H9 (cell line): ENCODE measurements at regions not wholly inside any gene's neighbourhood (a gene's known extent, or its start where the extent isn't known, plus 50 kb on each side); places are given as distances from the start of the nearest gene placed in this dataset.

Source experiments
- DNase-seq: peaks from one replicate; pipeline ENCODE4 v3.0.0-alpha.2; 2017
- H2AFZ ChIP-seq: one replicate; pipeline ENCODE4 v1.6.1; 2013; ENCODE audit warnings: mild to moderate bottlenecking, low read length, control low read depth, moderate library complexity
- H2AK5ac ChIP-seq: 2 replicates; pipeline ENCODE4 v1.6.1; 2013; ENCODE audit warnings: low read length, control low read depth, mixed read lengths; ENCODE audit not compliant: insufficient read length
- H2BK120ac ChIP-seq: one replicate; pipeline ENCODE4 v1.6.1; 2013; ENCODE audit warnings: low read depth, mild to moderate bottlenecking, low read length, control low read depth, inconsistent platforms; ENCODE audit not compliant: poor library complexity, severe bottlenecking
- H2BK12ac ChIP-seq: 2 replicates; pipeline ENCODE4 v1.6.1; 2013; ENCODE audit warnings: low read length, control low read depth, mixed read lengths, low read depth; ENCODE audit not compliant: insufficient read length
- H2BK15ac ChIP-seq: 2 replicates; pipeline ENCODE4 v1.6.1; 2013; ENCODE audit warnings: low read depth, low read length, control low read depth
- H2BK20ac ChIP-seq: one replicate; pipeline ENCODE4 v1.6.1; 2013; ENCODE audit warnings: low read depth, mild to moderate bottlenecking, low read length, control low read depth, inconsistent platforms; ENCODE audit not compliant: poor library complexity, severe bottlenecking
- H2BK5ac ChIP-seq: 2 replicates; pipeline ENCODE4 v1.6.1; 2013; ENCODE audit warnings: low read length, control low read depth, mixed read lengths; ENCODE audit not compliant: insufficient read length
- H3K14ac ChIP-seq: 2 replicates; pipeline ENCODE4 v1.6.1; 2013; ENCODE audit warnings: low read length, control low read depth; ENCODE audit not compliant: insufficient read depth
- H3K18ac ChIP-seq: 2 replicates; pipeline ENCODE4 v1.6.1; 2013; ENCODE audit warnings: low read depth, mild to moderate bottlenecking, mixed read lengths, low read length, control low read depth; ENCODE audit not compliant: insufficient read length
- H3K23ac ChIP-seq: 2 replicates; pipeline ENCODE4 v1.6.1; 2013; ENCODE audit warnings: low read length, control low read depth, mixed read lengths, low read depth; ENCODE audit not compliant: insufficient read length
- H3K23me2 ChIP-seq: 2 replicates; pipeline ENCODE4 v1.6.1; 2013; ENCODE audit warnings: low read depth, mild to moderate bottlenecking, mixed read lengths, low read length, control low read depth; ENCODE audit not compliant: insufficient read length, poor library complexity, severe bottlenecking
- H3K27ac ChIP-seq: 2 replicates; pipeline ENCODE4 v1.5.1; 2013; ENCODE audit warnings: low read length, control low read depth, mixed read lengths, low read depth; ENCODE audit not compliant: insufficient read length
- H3K27me3 ChIP-seq: 2 replicates; pipeline ENCODE4 v1.6.1; 2013; ENCODE audit warnings: low read length, control low read depth, inconsistent platforms; ENCODE audit not compliant: insufficient read depth
- H3K4ac ChIP-seq: 2 replicates; pipeline ENCODE4 v1.6.1; 2013; ENCODE audit warnings: low read depth, mild to moderate bottlenecking, control low read depth, inconsistent platforms, low read length, moderate library complexity
- H3K4me1 ChIP-seq: 2 replicates; pipeline ENCODE4 v1.6.1; 2013; ENCODE audit warnings: low read length, control low read depth, inconsistent platforms; ENCODE audit not compliant: insufficient read depth
- H3K4me2 ChIP-seq: 2 replicates; pipeline ENCODE4 v1.6.1; 2013; ENCODE audit warnings: low read length, control low read depth, mixed read lengths; ENCODE audit not compliant: insufficient read length, insufficient read depth
- H3K56ac ChIP-seq: 2 replicates; pipeline ENCODE4 v1.6.1; 2013; ENCODE audit warnings: low read depth, mild to moderate bottlenecking, mixed read lengths, low read length, control low read depth; ENCODE audit not compliant: insufficient read length
- H3K79me1 ChIP-seq: 2 replicates; pipeline ENCODE4 v1.6.1; 2013; ENCODE audit warnings: low read depth, mild to moderate bottlenecking, moderate library complexity, low read length, control low read depth, inconsistent platforms; ENCODE audit not compliant: insufficient read depth, poor library complexity, severe bottlenecking
- H3K79me2 ChIP-seq: 2 replicates; pipeline ENCODE4 v1.6.1; 2013; ENCODE audit warnings: low read length, control low read depth, inconsistent platforms; ENCODE audit not compliant: insufficient read depth
- H3K9ac ChIP-seq: 2 replicates; pipeline ENCODE4 v1.6.1; 2013; ENCODE audit warnings: low read length, control low read depth, mixed read lengths; ENCODE audit not compliant: insufficient read length; ENCODE audit errors: extremely low read depth
- H3K9me3 ChIP-seq: one replicate; pipeline ENCODE4 v1.6.1; 2013; ENCODE audit warnings: low read depth, low read length, inconsistent platforms; ENCODE audit not compliant: control insufficient read depth
- H3T11ph ChIP-seq: one replicate; pipeline ENCODE4 v1.6.1; 2013; ENCODE audit warnings: mild to moderate bottlenecking, low read length, control low read depth, inconsistent platforms
- H4K20me1 ChIP-seq: one replicate; pipeline ENCODE4 v1.6.1; 2013; ENCODE audit not compliant: control insufficient read depth, insufficient read length, insufficient read depth
- H4K5ac ChIP-seq: 2 replicates; pipeline ENCODE4 v1.6.1; 2013; ENCODE audit warnings: low read depth, mild to moderate bottlenecking, mixed read lengths, low read length, control low read depth; ENCODE audit not compliant: insufficient read length
- H4K8ac ChIP-seq: replicated peaks from 2 replicates; pipeline ENCODE4 v1.6.1; 2013; ENCODE audit warnings: low read length, control low read depth, mixed read lengths, low read depth; ENCODE audit not compliant: insufficient read length
- H4K91ac ChIP-seq: 2 replicates; pipeline ENCODE4 v1.6.1; 2013; ENCODE audit warnings: low read depth, mild to moderate bottlenecking, moderate library complexity, mixed read lengths, low read length, control low read depth; ENCODE audit not compliant: insufficient read length
- H3K27ac Mint-ChIP-seq, 3 experiments: 2 replicates in 2 of 3; 3 replicates in 1 of 3; pipeline ENCODE4 v1.8.0; 2020 to 2021; ENCODE audit warnings: mixed read lengths in 3 of 3, mild to moderate bottlenecking in 1 of 3, moderate library complexity in 1 of 3
- H3K27me3 Mint-ChIP-seq: 2 replicates; pipeline ENCODE4 v1.8.0; 2021; ENCODE audit warnings: low read depth, mild to moderate bottlenecking, moderate library complexity, mixed read lengths
- H3K36me3 Mint-ChIP-seq, 3 experiments: 2 replicates in 2 of 3; 3 replicates in 1 of 3; pipeline ENCODE4 v1.8.0; 2020 to 2021; ENCODE audit warnings: low read depth in 3 of 3, mixed read lengths in 3 of 3; ENCODE audit not compliant: insufficient read depth in 1 of 3
- H3K4me1 Mint-ChIP-seq, 2 experiments: 2 replicates each; pipeline ENCODE4 v1.8.0; 2020; ENCODE audit warnings: mixed read lengths in 2 of 2
- H3K4me3 Mint-ChIP-seq, 2 experiments: 2 replicates in 1 of 2; 3 replicates in 1 of 2; pipeline ENCODE4 v1.8.0; 2020 to 2021; ENCODE audit warnings: mild to moderate bottlenecking in 2 of 2, mixed read lengths in 2 of 2, moderate library complexity in 1 of 2
- H3K9me3 Mint-ChIP-seq, 2 experiments: 2 replicates in 1 of 2; 3 replicates in 1 of 2; pipeline ENCODE4 v1.8.0; 2020; ENCODE audit warnings: mild to moderate bottlenecking in 2 of 2, mixed read lengths in 2 of 2, moderate library complexity in 1 of 2
- WGBS: extraction: QIAGEN DNeasy Blood & Tissue Kit; methylation state at CpG from one replicate; pipeline ENCODE4 v1.1.7; 2013; ENCODE audit warnings: missing lambda C conversion rate, low lambda C conversion rate, mixed read lengths; ENCODE audit not compliant: insufficient read length; ENCODE audit errors: extremely low coverage; 5-methylcytosine and 5-hydroxymethylcytosine counted together
- TF ChIP-seq, protein P1 (sequence below): fragments of 200-600 bp; sonication (generic); conservative IDR thresholded peaks from 3 replicates; pipeline ENCODE4 v1.8.0; 2021; ENCODE audit warnings: antibody characterized with exemption, mild to moderate bottlenecking

- H3K56ac ChIP-seq = no peak overlapping the region
- H2BK15ac ChIP-seq = no peak overlapping the region
- no peak overlapping the region for H2AFZ ChIP-seq
- no peak overlapping the region for H2BK12ac ChIP-seq
- no peak for DNase-seq
- Mint-ChIP-seq H3K4me3 (no peak overlapping the region), H3K4me1 (peaks cover 7 to 8% of the 10 kb centered on the region in 2 experiments), H3K27me3 (no peaks in the 10 kb centered on the region), H3K9me3 (no peaks in the 10 kb centered on the region; a peak in 1 of 5 replicates), H3K36me3 (peaks cover 0 to 2% (median 0%) of the 10 kb centered on the region in 3 experiments; a peak in 3 of 7 replicates), H3K27ac (no peak overlapping the region)
- H3T11ph ChIP-seq = no peak overlapping the region
- H2BK120ac ChIP-seq = no peak overlapping the region
- H2BK5ac ChIP-seq = no peak overlapping the region
- H3K9me3 ChIP-seq = no peaks in the 10 kb centered on the region
- H4K91ac ChIP-seq = no peak overlapping the region
- H3K4me2 ChIP-seq = no peak overlapping the region
- no peaks in the 10 kb centered on the region; the same call in 1 of the 2 replicates for H3K79me2 ChIP-seq
- H3K79me1 ChIP-seq = no peaks in the 10 kb centered on the region
- H3K23me2 ChIP-seq = no peaks in the 10 kb centered on the region
- no peaks in the 10 kb centered on the region for H4K20me1 ChIP-seq
- H4K5ac ChIP-seq = no peak overlapping the region
- H3K27ac ChIP-seq = no peak overlapping the region
- H3K18ac ChIP-seq = no peak overlapping the region
- H4K8ac ChIP-seq = no peak overlapping the region
- no peak overlapping the region for H2BK20ac ChIP-seq
- H2AK5ac ChIP-seq = no peak overlapping the region
- H3K23ac ChIP-seq = no peak overlapping the region
- no peaks in the 10 kb centered on the region for H3K4me1 ChIP-seq
- H3K14ac ChIP-seq = no peak overlapping the region
- H3K27me3 ChIP-seq = no peaks in the 10 kb centered on the region
- H3K4ac ChIP-seq = no peak overlapping the region
- TF ChIP-seq, protein P1, sequence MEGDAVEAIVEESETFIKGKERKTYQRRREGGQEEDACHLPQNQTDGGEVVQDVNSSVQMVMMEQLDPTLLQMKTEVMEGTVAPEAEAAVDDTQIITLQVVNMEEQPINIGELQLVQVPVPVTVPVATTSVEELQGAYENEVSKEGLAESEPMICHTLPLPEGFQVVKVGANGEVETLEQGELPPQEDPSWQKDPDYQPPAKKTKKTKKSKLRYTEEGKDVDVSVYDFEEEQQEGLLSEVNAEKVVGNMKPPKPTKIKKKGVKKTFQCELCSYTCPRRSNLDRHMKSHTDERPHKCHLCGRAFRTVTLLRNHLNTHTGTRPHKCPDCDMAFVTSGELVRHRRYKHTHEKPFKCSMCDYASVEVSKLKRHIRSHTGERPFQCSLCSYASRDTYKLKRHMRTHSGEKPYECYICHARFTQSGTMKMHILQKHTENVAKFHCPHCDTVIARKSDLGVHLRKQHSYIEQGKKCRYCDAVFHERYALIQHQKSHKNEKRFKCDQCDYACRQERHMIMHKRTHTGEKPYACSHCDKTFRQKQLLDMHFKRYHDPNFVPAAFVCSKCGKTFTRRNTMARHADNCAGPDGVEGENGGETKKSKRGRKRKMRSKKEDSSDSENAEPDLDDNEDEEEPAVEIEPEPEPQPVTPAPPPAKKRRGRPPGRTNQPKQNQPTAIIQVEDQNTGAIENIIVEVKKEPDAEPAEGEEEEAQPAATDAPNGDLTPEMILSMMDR = no peak
- no CpG with 5 or more reads among the region's 1 CpG for WGBS
- no peak overlapping the region for H3K9ac ChIP-seq
Measured at GRCh38 chr4:179441596-179441995, 1999.4 kb upstream of the AGA start.
